ENCODE measurements at regions not wholly inside any gene's neighbourhood (a gene's known extent, or its start where the extent isn't known, plus 50 kb on each side); places are given as distances from the start of the nearest gene placed in this dataset.

- TF ChIP-seq RAD21 (IDR thresholded peaks at IDR 0.05): no peak
- no peak for TF ChIP-seq EGR1 (IDR thresholded peaks at IDR 0.05; ENCODE audit: low read depth in 2 of 2)
These were observed 231.5 kb downstream of the LMO4 start for GRCh38 chr1:87560137-87560536.
